Activated CD4-positive, alpha-beta T cell treated with anti-CD3 and anti-CD28 coated beads, Interleukin-2, amount 50 U/mL, for 4 hours (primary cell): ENCODE measurements at regions not wholly inside any gene's neighbourhood (a gene's known extent, or its start where the extent isn't known, plus 50 kb on each side); places are given as distances from the start of the nearest gene placed in this dataset.
"Not testable (repeated sequence)": the region's sequence is repeated elsewhere in the genome, so short reads cannot be mapped to it uniquely, and the experiment has no call there.

Experiments used
- DNase-seq, 2 experiments: peaks; one replicate each; pipeline ENCODE4 v3.0.0-alpha.2; 2020

DNA sequence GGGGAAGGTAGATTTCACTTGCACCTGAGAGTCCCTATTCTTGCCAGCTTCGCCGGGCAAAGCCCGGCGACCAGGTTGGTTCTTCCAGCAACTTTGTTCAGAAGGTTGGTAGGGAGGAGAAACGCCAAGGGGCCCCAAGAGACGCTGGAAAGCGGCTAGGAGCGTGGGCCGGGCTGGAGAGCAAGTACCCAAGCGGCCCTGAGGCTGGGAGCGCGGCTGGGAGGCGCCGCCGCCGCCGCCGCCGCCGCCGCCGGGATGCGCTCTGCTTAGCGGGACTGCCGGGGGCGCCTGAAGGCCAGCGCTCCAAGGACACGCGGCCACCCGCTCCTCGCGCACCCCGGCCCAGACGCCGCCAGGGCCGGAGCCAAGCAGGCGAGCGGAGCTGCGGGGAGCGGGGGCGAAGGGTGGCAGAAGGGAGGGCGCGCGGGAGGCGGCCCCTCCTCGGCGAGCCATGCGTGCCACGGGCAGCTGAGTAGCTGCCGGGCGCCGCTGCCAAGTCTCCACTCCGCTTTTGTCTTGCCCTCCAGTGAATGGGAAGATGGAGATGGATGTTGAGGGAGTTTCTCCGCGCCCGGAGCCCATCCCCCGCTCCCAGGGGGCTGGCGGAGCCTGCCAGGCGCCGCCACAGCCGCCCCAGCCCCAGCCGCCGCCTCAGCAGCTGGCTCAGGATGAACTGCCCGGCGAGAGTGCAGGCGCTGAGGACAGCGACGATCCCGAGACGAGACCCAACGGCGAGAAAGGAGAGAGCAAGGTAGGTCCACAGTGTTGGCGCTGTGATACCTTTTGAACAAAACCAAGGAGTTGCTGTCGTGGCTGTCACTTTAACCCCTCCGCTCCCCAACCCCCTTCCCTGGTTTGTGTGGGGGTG, 227.4 kb upstream of the AZI2 start:
- no peak for DNase-seq

DNA sequence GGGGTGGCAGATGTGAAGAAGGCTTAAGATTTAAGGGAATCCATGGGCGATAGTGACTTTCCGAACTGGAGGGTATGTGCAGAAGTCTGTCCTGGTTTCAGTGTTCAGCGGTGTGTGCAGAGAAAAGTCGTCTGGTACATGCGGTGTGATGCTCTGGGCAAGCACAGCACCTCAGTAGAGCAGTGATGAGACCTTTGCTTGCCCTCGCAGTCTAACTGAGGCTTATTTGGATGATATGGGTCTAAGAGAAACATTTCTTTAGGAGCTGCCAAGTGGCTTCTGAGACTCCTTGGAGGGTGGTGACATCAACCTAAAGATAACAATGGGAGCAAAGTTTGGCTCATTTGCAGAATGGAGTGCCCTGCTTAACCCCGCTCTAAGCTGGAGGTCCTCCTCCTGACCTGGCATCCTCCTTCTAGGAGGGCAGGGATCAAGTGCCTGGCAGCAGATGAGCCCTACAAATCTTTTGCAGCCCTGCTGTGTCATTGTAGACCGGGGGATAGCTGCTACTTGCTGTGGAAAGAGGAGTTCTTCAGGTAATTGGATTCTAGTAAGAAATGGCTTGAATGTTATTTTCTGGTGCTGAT, 228.1 kb upstream of the AZI2 start:
- no peak for DNase-seq

DNA sequence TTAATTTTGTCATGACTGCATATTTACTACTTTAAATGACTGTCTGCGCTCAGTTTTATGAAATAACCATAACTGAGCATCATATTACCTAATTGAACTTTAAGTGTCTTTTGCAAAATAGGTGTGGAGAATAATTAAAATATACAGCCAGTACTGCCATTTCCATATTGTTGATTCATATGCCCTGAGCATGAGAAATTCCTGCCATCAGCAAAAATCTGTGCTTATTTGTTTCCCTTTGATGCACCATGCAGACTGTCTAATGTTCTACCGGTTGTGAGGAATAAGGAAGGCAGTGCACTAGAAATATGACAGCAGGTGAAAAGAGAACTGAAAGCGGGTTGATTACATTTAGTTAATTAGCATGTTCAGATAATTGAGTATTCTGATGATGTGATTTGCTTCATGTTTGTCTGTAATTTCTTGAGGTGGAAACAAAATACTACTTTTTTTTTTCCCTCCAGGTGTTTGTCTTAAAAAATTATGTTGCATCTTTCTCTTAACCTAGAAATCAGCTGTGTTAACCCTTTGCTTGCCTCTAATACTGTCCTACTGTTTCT, 229.4 kb upstream of the AZI2 start:
- DNase-seq: no peak

DNA sequence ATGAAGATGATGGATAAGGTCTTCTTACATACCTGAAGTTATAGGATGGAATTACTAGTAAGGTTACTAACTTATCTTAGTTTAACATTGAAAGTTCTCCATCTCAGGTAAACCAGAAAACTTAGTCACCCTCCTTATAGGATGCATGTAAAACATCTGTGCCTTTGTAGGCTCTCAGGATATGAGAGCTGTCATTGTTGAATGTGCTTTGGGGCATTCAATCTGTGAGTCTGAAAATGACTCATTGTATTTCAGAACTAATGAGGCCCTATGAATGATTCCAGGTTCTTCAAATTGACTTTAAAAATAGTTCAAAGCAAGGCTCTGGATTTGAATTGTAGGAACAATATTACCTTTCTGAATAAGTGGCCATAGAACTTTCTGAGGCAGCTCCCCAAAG, 237.7 kb upstream of the AZI2 start:
- no peak for DNase-seq

DNA sequence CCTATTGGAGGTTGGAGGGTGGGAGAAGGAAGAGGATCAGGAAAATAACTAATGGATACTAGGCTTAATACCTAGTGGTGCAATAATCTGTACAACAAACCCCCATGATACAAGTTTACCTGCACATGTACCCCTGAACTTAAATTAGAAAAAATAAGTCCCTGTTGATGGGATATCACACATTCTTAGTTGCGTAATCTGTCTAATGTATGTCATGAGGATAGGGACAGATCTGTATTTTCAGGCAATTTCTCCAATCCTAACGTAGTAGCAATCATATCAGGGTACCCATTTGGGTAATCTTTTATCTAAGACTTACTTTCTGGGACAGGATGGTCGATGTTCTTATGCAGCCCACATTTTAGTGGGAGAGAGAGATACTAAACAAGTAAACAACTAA, 239.1 kb upstream of the AZI2 start:
- no peak for DNase-seq

DNA sequence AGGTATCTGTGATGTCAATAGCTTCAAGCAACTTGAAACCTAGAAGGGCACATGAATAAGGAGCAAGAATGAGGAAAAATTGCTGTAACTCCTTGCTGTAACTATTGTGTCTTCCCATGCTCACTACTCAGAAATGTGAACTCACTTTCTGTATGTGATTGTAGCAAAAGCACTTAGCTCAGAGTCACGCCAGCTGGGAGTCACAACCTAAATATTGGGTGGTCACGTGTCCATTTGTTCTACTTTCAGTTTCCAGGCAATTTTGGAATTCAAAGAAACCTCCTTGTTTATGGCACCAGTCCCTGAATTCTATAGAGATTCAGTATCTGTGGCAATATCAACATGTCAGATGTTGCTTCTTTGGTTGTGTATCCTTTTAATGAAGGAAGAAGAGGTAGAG, 241.6 kb upstream of the AZI2 start:
- no peak for DNase-seq

DNA sequence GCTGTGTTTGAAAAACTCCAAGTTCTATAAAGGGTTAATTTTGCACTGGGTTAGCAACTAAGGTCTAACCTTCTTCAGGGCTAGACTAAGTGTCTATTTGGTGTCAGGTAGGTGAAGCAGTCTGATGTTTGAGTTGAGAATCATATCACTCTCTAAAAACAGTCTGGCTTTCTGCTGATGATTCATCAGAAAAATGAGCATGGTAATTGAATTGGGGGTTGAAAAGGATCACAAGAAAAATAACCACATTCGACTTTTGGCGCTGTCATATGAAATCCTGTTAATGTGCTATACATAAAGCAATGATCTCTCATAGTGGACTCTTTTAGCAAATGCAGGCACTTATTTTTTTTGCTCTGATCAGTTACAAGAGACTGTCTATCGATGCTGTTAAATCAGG, 242.2 kb upstream of the AZI2 start:
- no peak for DNase-seq

DNA sequence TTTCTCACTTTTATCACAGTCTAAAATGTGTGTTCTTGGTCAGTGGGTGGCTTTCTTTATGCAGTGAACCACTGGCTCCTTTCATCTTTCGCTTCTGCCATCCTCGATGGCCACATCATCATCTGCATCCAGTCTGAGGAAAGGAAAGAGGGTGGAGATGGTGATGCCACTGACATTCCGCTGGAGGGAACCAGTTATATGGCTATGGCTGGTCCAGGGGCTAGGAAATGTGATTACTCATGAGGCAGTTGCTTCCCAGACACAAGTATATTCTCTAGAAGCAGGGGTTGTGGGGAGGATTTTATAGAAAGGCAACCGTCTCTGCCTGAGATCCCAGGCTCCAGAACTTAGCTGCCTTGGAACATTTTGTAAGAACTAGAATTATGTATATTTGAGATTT, 246.7 kb upstream of the AZI2 start:
- DNase-seq: no peak

DNA sequence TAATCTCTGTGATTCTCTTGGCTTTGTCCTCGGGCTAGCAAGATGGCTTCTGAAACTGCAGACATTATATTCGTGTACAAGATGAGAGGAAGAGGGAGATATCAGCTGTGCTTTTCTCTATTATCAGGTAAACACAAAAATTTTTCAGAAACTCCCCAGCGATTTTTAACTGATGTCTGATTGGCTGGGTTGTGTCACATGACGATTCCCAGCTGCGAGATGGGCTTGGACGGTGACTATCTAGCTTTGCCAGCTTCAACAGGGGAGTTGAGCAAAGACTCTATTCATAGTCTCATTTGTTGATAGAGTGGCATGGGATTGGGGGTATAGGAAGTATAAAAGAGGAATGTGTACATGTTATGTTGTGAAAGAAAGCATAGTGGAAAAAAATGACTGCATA, 248.8 kb upstream of the AZI2 start:
- no peak for DNase-seq

DNA sequence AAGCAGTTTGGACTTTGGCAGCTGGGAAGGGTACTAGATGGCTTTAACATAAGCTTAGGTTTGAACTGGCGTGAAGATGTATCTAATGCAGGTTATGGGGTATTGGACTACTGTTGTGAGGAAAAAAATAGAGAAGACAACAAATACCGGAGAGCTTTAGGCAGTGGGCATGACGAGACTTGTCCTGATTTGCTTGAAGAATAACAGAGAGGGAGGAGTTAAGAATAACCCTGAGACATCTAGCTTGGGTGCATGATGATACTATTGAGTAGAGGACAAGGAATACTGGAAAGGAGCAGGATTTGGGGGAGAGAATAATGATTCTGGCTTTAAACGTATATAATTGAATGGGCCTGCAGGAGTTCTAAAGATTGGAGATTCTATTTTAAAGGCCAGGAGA, 249.5 kb upstream of the AZI2 start:
- no peak for DNase-seq

DNA sequence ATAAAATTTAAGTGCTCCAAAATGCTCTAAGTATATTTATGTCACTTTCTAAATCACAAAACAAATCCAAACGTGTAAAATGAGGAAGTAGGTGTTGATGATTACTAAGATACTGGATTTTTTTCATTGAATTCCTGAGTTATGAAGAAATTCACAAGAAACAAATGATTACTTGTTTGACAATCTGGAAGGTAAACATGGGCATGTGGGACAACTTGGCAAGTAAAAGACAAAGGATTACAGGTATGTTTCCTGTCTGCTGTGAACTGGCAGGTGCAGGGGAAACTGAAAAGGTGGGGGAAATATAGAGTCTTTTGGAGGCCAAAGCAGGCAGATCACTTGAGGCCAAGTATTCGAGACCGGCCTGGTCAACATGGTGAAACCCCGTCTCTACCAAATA, 252.7 kb upstream of the AZI2 start:
- DNase-seq: no peak

DNA sequence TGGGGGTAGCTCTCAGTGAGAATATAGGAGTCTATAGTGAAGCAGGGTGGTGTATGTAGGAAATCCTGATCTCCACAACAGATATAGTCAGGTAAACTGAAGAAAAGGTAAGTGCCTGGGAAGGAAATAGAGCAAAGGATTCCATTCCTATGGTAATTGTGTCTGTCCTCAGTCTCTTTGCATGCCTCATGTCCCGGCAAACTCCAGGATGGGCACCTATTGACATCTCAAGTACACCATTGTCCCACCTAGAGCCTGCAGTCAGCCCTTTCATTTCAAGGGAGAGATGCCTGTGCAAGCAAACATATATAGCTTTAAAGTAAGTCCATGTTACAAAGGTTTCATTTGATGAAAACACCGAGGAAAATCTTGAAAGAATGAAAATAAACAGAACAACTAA, 257.7 kb upstream of the AZI2 start:
- no peak for DNase-seq

DNA sequence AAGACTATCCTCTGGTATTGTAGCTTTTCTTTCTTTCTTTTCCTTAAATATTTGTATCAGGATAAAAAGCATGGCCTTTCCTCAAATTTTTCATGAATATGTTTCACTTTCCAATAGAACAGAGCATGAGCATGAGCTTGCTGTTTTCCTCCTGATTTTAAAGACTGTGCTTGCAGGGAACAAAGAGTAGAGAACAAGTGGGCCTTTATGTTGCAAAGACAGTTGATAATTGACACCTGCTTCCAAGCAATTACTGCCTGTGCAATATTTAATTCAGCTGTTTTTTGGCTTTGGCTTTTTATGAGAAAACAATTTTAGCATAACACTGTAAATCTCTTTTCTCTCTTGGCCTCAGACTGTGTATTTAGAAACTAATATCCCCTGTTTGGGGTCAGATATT, 263.6 kb upstream of the AZI2 start:
- DNase-seq: no peak

DNA sequence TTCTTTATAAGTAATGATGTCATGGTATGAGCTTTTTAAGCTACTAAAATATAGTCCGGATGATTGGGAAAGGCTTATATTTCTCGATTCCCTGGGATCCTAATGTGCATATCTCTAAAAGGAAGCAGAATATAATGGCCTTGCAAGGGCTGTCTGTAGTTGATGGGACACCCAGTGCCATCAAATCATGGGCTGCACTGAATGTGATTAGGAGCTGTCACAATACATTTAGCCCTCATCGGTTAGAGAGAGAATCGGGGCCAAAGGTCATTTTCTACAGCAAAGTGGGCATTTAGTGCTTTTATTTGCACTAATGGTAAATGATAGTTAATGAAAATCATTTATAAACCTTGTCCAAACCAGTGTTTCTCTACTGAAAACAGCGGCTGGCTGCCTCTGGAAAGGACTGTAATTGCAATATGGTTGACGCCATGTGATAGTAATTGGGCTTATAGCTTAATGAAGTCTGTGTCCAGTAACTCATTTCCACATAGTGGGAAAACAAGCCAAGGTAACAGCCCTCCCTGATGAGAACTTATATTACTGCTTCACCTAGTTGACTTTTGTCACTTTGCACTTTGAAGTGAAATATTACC, 265.0 kb upstream of the AZI2 start:
- no peak for DNase-seq

DNA sequence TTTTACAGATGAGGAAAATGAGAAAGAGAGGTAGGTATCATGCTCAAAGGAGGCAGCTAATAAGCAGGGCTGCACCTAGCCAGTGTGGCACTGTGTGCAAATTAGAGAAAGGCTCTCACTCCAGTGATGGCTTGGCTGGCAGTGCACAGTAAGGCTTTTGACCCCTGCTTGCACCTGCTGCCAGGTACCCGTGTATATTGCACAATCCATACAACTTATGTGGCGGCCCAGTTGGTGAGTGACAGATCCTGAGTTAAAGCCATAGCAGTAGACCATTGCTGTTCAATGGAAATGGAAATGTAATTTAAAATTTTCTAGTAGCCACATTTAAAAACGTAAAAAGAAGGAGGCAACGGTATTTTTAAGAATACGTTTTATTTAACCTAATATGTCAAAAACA, 266.4 kb upstream of the AZI2 start:
- no peak for DNase-seq

DNA sequence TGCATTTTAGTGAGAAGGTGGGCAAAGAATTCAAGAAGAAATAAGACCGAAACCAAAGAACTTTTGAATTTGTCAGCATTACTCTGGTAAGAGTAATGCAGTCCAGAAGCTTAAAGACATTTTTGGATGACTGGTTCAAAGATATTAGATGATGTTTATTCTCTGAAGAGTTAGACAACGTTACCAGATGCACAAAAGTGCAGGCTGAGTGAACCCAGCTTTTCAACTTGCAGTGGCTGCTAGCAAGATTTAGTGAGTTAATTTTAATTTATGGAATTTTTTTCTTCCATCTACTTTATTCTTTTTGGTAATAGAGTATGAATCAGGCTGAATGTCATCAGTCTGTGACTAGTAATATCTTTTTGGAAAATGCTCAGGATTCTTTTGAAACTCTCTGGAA, 267.3 kb upstream of the AZI2 start:
- DNase-seq: no peak

DNA sequence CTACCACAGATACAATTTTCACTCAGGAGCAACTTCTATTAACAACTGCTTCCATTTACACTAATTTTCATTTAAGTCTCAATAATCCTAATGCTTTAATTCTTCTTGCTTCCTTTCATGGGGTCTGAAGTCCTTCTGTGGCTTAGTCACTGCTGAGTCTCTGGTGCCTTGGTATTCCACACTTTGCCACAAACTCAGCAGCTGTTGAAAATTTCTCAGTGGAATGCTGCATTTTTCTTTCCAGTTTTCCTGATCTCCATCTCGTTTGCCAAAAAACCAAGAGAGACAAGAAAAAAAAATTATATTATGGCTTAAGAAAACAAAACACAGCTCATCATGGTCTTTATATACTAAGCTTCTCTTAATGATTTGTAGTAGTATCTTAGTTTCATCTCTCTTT, 269.2 kb upstream of the AZI2 start:
- DNase-seq: no peak

DNA sequence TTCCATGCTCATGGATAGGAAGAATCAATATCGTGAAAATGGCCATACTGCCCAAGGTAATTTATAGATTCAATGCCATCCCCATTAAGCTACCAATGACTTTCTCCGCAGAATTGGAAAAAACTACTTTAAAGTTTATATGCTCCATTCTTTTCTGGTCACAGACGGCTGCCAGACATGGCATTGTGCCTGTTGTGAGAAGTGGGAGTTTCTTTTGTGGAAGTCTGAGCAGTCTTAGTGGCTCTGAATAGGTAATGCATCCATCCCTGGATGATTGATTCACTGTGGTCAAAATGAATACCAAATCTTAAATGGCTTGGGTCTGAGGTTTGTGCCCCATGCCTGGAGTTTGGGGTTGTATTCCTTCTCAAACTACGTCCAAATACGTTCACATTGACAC, 274.5 kb upstream of the AZI2 start:
- DNase-seq: no peak

DNA sequence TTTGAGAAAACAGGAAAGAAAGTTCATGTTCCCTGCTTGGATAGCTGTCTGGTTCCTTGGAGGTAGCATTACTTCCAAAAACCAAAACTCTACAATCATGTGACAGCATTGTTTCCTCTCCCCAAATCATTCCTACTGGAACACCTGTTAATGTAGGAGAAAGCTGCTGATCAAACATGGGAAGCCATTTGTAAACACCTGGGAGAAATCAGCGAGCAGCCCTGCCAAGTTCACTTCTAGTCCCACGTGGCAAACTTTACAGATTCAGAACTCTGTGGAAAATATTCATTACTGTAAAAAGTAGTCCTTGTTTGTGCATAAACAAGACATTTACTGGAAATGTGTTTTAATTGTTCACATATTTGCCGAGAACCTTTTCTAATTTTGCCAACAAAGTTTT, 275.5 kb upstream of the AZI2 start:
- no peak for DNase-seq

DNA sequence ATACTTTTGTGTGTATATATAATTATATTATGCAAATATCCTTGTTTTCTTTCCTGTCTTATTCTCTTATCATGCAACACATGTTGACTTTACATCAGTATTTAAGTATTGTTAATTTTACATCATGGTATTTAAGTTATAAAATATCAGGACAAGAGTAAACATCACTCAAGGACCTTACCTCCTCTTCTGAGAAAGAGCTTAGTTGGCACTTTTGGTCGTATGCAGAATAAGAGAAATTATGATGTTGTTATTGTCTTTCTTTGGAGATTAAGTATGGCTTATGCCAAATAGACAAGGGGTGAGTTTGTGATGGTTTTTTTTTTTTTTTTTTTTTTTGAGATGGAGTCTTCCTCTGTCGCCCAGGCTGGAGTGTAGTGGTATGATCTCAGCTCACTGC, 279.2 kb upstream of the AZI2 start:
- not testable (repeated sequence) for DNase-seq

DNA sequence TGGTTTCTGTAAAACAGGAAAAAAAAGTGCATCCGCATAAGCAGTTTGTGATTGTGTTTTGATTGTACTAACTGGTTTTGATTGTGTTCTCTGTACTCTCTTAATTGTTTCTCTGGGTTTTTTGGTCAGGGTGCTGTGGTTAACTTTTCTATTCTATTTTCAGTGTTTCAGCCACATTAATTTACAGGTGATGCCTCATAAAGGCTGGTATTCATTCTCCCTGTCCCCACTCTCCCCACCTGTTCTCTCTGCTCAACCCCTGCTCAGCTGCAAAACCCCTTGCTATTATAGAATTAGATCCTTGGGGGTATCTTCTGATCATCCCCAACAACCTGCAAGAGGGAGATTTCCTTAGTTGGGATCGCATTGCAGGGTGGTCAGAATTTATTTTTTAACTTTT, 285.4 kb upstream of the AZI2 start:
- no peak for DNase-seq

DNA sequence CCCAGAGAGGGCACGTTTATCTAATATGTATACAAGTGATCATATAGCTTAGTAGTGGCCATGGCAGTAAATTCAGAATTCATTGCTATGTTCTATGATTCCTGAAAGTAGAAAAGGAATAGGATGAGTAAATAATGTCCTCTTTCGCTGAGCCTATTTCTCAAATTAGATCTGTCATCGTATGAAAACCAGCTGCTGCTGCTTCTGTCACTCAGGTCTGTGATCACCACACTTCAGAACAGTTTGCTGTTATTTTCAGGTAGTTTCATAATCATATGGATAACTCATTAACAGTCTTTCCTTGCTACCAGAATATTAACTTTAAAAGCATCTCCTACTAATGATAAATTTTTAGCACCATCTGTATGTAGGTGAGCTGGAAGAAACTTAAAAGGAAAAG, 289.1 kb upstream of the AZI2 start:
- DNase-seq: no peak

DNA sequence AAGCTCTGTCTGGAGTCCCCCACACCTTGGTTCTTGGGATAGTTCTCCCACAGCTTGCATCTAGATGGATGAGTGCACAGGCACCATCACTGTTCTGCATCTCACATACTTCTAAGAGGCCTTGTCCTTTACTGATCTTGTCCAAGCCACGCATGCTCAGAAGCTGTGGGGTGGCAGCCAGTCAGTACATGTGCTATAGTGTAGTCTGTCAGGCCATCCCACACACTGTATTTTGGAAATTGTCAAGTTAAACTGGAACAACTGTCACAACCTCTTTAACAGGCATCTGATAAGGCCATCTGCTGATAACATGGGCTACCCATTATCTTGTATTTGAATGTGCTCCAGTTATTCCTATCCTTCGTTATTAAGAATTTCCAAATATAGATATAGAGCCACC, 296.5 kb upstream of the AZI2 start:
- DNase-seq: no peak

DNA sequence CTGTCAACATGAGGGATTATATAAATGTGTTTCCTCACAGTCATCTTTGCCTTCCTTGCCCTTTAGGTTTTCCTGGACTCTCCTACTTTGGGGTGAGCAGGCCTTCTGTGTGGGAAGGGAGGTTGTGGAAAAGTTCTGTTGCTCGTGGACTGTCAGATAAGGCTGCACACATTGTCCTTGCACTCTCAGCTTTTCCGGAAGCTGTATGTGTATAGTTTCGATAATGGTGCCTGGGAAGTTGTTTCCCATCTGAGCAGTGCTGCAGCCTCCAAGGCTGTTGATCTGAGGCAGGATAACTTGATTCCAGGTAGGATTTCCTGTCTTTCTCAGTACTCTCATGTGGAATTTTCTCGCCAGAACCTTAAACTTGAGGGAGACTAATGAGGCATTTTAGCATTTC, 297.8 kb upstream of the AZI2 start:
- no peak for DNase-seq
